HG02981 (cell line): ENCODE measurements at regions not wholly inside any gene's neighbourhood (a gene's known extent, or its start where the extent isn't known, plus 50 kb on each side); places are given as distances from the start of the nearest gene placed in this dataset.

Experiments
- ATAC-seq: cut with Tn5 transposase; IDR thresholded peaks from one replicate; pipeline ENCODE4 v1.9.1; 2021; ENCODE audit warnings: mild to moderate bottlenecking, moderate library complexity; ENCODE audit not compliant: unreplicated experiment

GRCh38 chr6:22801831-22802230 lies 232.5 kb downstream of the HDGFL1 start:
- no peak for ATAC-seq

- ATAC-seq, result no peak
Observed at GRCh38 chr6:22804620-22805261, 235.4 kb downstream of the HDGFL1 start.

GRCh38 chr6:22807261-22807660 lies 237.9 kb downstream of the HDGFL1 start:
- ATAC-seq, result no peak

GRCh38 chr6:22807818-22808217 lies 238.5 kb downstream of the HDGFL1 start:
- no peak for ATAC-seq

GRCh38 chr6:22808466-22808865 lies 239.1 kb downstream of the HDGFL1 start:
- ATAC-seq, result no peak

- ATAC-seq, result no peak
Observed at GRCh38 chr6:22809370-22809769, 240.0 kb downstream of the HDGFL1 start.

- no peak for ATAC-seq
Observed at GRCh38 chr6:22819209-22819608, 249.8 kb downstream of the HDGFL1 start.

GRCh38 chr6:22821664-22822320 lies 252.4 kb downstream of the HDGFL1 start:
- no peak for ATAC-seq

- no peak for ATAC-seq
Observed at GRCh38 chr6:22825210-22825609, 255.8 kb downstream of the HDGFL1 start.

- ATAC-seq, result no peak
Observed at GRCh38 chr6:22826961-22827360, 257.6 kb downstream of the HDGFL1 start.

GRCh38 chr6:22827760-22828159 lies 258.4 kb downstream of the HDGFL1 start:
- no peak for ATAC-seq

GRCh38 chr6:22828179-22829062 lies 259.1 kb downstream of the HDGFL1 start:
- no peak for ATAC-seq

GRCh38 chr6:22829070-22829469 lies 259.7 kb downstream of the HDGFL1 start:
- no peak for ATAC-seq

- no peak for ATAC-seq
Observed at GRCh38 chr6:22830463-22830862, 261.1 kb downstream of the HDGFL1 start.

- ATAC-seq, result no peak
Observed at GRCh38 chr6:22833191-22833590, 263.8 kb downstream of the HDGFL1 start.

- ATAC-seq, result no peak
Observed at GRCh38 chr6:22838345-22838744, 269.0 kb downstream of the HDGFL1 start.

- no peak for ATAC-seq
Observed at GRCh38 chr6:22845467-22845866, 276.1 kb downstream of the HDGFL1 start.

GRCh38 chr6:22848121-22848520 lies 278.8 kb downstream of the HDGFL1 start:
- no peak for ATAC-seq

GRCh38 chr6:22849921-22850320 lies 280.6 kb downstream of the HDGFL1 start:
- no peak for ATAC-seq

- no peak for ATAC-seq
Observed at GRCh38 chr6:22852101-22852500, 282.7 kb downstream of the HDGFL1 start.

- no peak for ATAC-seq
Observed at GRCh38 chr6:22873513-22874136, 304.3 kb downstream of the HDGFL1 start.
